ENCODE measurements at regions not wholly inside any gene's neighbourhood (a gene's known extent, or its start where the extent isn't known, plus 50 kb on each side); places are given as distances from the start of the nearest gene placed in this dataset.

GRCh38 chr4:153969542-153969941 is 180.7 kb upstream of the SFRP2 start:
- TF ChIP-seq RARB (CRISPR knock-in tag; IDR thresholded peaks at IDR 0.05) (no peak), ZC3H10 (CRISPR knock-in tag; IDR thresholded peaks at IDR 0.05) (no peak), BACH2 (CRISPR knock-in tag; IDR thresholded peaks at IDR 0.05; ENCODE audit: borderline replicate concordance) (no peak), ZNF70 (CRISPR knock-in tag; IDR thresholded peaks at IDR 0.05) (no peak)

Measured in SK-N-SH treated with all-trans-retinoic acid at 6 μM for 48 hours (cell line).